ENCODE measurements at regions not wholly inside any gene's neighbourhood (a gene's known extent, or its start where the extent isn't known, plus 50 kb on each side); places are given as distances from the start of the nearest gene placed in this dataset.

GRCh38 chr4:122100508-122100907 lies 51.6 kb upstream of the BLTP1 start:
- intact Hi-C loops (cut with DNase I) = no loop called here
- no peak overlapping the region for H3K27ac ChIP-seq

GRCh38 chr4:122099896-122100295 lies 52.2 kb upstream of the BLTP1 start:
- no peak for TF ChIP-seq CTCF (IDR thresholded peaks at IDR 0.05)

More at GRCh38 chr4:122100508-122100907, 51.6 kb upstream of the BLTP1 start:
- Histone ChIP-seq H3K36me3 (no peaks in the 10 kb centered on the region), H3K27me3 (no peaks in the 10 kb centered on the region), H3K4me3 (no peak overlapping the region), H3K4me1 (no peaks in the 10 kb centered on the region), H3K9me3 (no peaks in the 10 kb centered on the region)
- no peak for TF ChIP-seq CTCF (IDR thresholded peaks at IDR 0.05)
- DNase-seq (ENCODE audit: low spot score in 2 of 2) = no peak

GRCh38 chr4:122091836-122092405 lies 60.2 kb upstream of the BLTP1 start:
- no peaks in the 10 kb centered on the region for H3K36me3 ChIP-seq
- no peak overlapping the region for H3K27ac ChIP-seq
- DNase-seq (ENCODE audit: low spot score in 2 of 2) = no peak
- no peaks in the 10 kb centered on the region for H3K9me3 ChIP-seq
- H3K4me3 ChIP-seq = no peak overlapping the region
- intact Hi-C loops (cut with DNase I) = no loop called here
- no peak for TF ChIP-seq CTCF (IDR thresholded peaks at IDR 0.05)
- H3K27me3 ChIP-seq = no peaks in the 10 kb centered on the region
- H3K4me1 ChIP-seq = no peaks in the 10 kb centered on the region

More at GRCh38 chr4:122099896-122100295, 52.2 kb upstream of the BLTP1 start:
- intact Hi-C loops (cut with DNase I) = no loop called here
- no peak for DNase-seq (ENCODE audit: low spot score in 2 of 2)
- no peak overlapping the region for H3K4me3 ChIP-seq
- H3K4me1 ChIP-seq = no peaks in the 10 kb centered on the region
- no peak overlapping the region for H3K27ac ChIP-seq
- H3K9me3 ChIP-seq = no peaks in the 10 kb centered on the region
- H3K27me3 ChIP-seq = no peaks in the 10 kb centered on the region
- no peaks in the 10 kb centered on the region for H3K36me3 ChIP-seq

- intact Hi-C loops (cut with DNase I) = no loop called here
Observed at GRCh38 chr4:122091397-122091796, 60.7 kb upstream of the BLTP1 start.

GRCh38 chr4:122090989-122091388 lies 61.1 kb upstream of the BLTP1 start:
- no peaks in the 10 kb centered on the region for H3K36me3 ChIP-seq
- no peak for DNase-seq (ENCODE audit: low spot score in 2 of 2)
- intact Hi-C loops (cut with DNase I) = no loop called here
- no peaks in the 10 kb centered on the region for H3K27me3 ChIP-seq
- no peak for TF ChIP-seq CTCF (IDR thresholded peaks at IDR 0.05)
- H3K4me1 ChIP-seq = no peaks in the 10 kb centered on the region
- no peak overlapping the region for H3K4me3 ChIP-seq
- no peaks in the 10 kb centered on the region for H3K9me3 ChIP-seq
- no peak overlapping the region for H3K27ac ChIP-seq

More at GRCh38 chr4:122091397-122091796, 60.7 kb upstream of the BLTP1 start:
- Histone ChIP-seq H3K27me3 (no peaks in the 10 kb centered on the region), H3K27ac (no peak overlapping the region), H3K9me3 (no peaks in the 10 kb centered on the region), H3K36me3 (no peaks in the 10 kb centered on the region), H3K4me1 (no peaks in the 10 kb centered on the region), H3K4me3 (no peak overlapping the region)
- no peak for TF ChIP-seq CTCF (IDR thresholded peaks at IDR 0.05)
- no peak for DNase-seq (ENCODE audit: low spot score in 2 of 2)

All from ascending aorta (tissue), 2 donors.